GM21390 (cell line): ENCODE measurements at regions not wholly inside any gene's neighbourhood (a gene's known extent, or its start where the extent isn't known, plus 50 kb on each side); places are given as distances from the start of the nearest gene placed in this dataset.
"Not testable (repeated sequence)": the region's sequence is repeated elsewhere in the genome, so short reads cannot be mapped to it uniquely, and the experiment has no call there.

Experiments used
- ATAC-seq: cut with Tn5 transposase; IDR thresholded peaks from one replicate; pipeline ENCODE4 v1.9.1; 2021; ENCODE audit not compliant: unreplicated experiment

GRCh38 chr2:221929259-221929658 lies 357.2 kb upstream of the EPHA4 start:
- ATAC-seq, result no peak

DNA sequence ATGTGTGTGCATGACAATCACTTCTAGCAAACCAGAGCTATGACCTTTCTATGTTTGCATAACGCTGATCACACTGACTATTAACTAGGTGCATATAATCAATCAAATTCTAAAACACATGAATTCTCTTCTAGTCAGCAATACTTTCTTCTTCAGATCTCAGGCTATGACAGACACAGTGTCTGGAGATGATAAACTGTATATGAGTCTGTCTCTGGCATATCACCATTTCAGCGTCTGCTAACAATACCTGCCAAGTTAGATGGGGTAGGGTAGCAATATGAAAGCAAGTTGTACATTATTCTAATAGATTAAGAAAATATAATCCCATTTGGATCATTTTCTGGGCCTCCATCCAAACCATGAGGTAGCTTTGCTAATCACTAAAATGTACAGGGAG lies 354.2 kb upstream of the EPHA4 start:
- no peak for ATAC-seq

DNA sequence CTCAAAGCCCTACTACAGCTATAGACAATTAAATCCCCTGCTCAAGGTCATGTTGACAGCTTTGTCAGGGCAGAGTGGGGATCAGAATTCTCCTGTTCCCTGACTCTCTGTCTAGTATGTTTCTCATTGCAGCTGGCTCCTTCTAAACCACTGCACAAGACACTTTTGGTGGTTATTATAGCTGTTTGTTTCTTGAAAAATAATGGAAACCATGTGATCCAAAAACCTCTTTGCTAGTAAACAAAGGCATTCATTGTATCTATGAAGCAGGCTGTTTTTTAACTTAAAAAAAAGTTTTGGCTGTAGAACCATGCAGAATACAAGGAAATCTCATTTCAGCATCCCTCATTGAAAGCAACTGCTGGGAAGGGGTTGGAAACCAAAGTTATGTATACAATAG lies 352.5 kb upstream of the EPHA4 start:
- ATAC-seq, result no peak

- no peak for ATAC-seq
Measured at GRCh38 chr2:221915926-221916325, 343.8 kb upstream of the EPHA4 start.

- no peak for ATAC-seq
Measured at GRCh38 chr2:221914334-221914880, 342.3 kb upstream of the EPHA4 start.

- no peak for ATAC-seq
Measured at GRCh38 chr2:221911890-221912289, 339.8 kb upstream of the EPHA4 start.

- ATAC-seq, result no peak
Measured at GRCh38 chr2:221911321-221911720, 339.2 kb upstream of the EPHA4 start.

- ATAC-seq, result no peak
Measured at GRCh38 chr2:221908518-221908917, 336.4 kb upstream of the EPHA4 start.

GRCh38 chr2:221897718-221898117 lies 325.6 kb upstream of the EPHA4 start:
- no peak for ATAC-seq

DNA sequence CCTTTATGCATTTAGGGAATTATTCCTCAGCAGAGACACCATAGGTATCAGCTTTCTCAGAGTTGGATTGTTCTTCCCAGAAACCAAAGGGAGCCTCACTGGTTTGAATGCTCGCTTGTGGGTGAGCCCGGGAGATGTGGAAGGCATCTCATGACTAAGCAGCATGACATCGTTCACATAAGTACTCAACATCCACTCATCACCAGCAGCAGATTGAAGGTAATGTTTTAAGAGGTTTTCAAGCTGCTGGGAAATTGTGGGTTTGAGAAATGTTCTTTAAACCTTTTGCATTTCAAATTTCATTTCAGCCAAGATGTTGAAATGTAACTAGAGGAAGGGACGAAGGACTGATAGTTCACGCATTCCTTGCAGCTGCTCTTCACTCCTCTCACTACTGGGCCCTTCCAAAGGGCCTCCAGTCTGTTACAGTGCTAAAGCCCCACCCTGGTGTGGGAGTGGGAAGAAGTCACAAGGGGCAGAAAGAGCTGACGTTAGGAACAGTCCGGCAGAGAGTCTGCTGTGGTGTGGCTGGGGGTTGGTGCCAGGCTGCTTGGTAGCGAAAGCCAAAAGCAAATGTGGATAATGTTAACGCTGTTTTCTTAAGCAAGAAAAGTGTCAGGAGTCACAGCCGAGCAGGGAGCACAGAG lies 324.5 kb upstream of the EPHA4 start:
- ATAC-seq, result no peak

GRCh38 chr2:221895366-221896121 lies 323.4 kb upstream of the EPHA4 start:
- ATAC-seq, result no peak

DNA sequence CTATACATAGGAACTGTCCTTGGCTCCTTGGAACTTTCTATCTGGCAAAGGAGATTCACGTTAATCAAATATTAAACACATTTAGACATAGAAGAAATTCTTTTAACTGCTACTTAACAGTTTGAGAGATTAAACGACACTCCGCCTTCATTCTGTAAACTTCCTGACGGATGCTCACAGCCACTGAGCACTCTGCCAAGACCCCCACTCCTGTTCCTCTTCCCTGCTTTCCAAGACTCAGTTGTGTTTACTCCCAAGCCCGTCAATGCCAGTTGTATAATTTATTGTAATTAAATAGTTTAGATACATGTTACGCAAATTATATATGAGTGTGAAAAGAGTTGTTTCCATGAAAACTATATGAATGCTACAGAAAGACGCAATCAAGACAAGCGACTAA lies 321.4 kb upstream of the EPHA4 start:
- no peak for ATAC-seq

DNA sequence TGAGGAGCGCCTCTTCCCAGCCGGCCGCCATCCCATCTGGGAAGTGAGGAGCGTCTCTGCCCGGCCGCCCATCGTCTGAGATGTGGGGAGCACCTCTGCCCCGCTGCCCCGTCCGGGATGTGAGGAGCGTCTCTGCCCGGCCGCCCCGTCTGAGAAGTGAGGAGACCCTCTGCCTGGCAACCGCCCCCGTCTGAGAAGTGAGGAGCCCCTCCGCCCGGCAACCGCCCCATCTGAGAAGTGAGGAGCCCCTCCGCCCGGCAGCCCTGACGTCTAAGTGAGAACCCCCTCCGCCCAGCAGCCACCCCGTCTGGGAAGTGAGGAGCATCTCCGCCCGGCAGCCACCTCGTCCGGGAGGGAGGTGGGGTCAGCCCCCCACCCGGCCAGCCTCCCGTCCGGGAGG lies 319.9 kb upstream of the EPHA4 start:
- not testable (repeated sequence) for ATAC-seq

DNA sequence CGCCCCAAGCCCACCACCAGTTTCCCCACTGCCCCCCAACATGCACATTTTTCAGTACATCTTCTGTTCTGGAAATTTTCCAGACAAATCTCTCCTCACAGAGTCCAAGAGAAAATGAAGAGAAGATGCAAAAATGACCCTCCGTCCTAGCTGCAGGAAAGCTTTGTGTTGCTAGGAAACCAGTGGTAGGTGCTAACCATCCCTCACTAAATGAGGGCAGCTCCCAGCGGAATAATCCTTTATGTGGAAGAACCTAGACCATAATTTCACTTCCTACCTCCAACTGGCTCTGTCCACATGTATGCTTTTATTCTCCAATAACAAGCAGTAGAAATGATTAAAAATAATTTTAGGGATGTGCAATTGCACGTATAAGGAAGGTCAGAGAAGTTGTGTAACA lies 311.9 kb upstream of the EPHA4 start:
- no peak for ATAC-seq

DNA sequence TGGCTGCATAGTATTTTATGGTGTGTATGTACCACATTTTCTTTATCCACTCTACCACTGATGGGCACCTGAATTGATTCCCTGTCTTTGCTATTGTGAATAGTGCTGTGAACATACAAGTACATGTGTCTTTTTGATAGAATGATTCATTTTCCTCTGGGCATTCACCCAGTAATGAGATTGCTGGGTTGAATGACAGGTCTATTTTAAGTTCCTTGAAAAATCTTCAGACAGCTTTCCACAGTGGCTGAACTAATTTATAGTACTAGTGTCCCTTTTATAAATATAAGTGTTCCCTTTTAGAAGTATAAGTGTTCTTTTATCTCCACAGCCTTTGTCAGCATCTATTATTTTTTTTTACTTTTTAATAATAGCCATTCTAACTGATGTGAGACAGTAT lies 303.9 kb upstream of the EPHA4 start:
- no peak for ATAC-seq

DNA sequence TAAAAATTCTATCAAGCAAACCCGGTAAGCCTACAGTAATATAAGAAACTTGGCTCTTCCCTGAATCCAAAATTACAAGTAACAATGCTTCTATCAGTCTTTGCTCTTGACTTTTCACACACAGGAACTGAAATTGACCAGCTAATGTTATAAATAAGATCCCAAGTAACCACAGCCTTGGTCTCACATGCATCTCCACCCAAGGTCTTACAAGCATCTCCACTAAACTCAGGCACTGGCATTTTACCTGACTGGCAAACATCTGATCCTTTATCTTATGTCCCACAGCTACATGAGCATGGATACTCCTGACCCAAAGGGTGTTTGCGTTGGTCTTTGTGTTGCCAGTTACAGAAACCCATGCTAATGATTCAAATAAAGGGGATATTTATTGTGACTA lies 302.3 kb upstream of the EPHA4 start:
- ATAC-seq, result no peak

DNA sequence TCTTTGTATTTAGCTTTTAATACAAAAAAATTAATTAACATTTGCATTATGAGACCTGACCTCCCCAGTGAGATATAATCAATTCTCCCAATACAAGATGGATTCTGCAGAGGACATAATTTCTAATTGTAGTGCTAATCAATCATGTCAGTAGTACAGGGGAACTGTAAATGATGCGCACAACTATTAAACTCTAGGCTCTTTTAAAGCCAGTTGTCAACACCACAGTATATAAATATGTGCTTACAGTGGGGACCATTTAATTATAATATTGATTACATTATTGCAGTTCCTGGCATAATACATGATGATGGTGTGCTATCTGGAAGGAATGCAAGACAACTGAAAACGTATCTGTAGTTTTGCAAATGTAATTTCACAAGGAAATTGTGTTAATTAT lies 285.6 kb upstream of the EPHA4 start:
- no peak for ATAC-seq

DNA sequence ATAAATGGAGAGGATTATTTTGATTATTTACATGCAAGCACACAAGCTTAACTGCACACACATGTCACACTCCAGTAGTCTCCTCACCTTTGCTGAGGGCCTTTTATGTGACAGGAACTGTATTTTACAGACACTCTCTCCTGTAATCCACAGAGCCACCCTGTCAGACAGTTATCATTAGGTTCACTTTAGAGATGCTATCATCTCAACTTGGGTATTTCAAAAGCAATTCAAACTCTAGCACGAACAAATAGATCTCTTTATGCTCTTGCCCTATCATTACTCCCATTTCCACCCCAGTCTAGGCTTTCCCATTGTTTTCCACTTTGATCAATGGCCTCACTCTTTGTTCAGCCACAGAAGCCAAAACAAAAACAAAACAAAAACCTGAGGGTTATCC lies 281.2 kb upstream of the EPHA4 start:
- no peak for ATAC-seq

GRCh38 chr2:221851531-221852045 lies 279.5 kb upstream of the EPHA4 start:
- no peak for ATAC-seq

- no peak for ATAC-seq
Measured at GRCh38 chr2:221850076-221850475, 278.0 kb upstream of the EPHA4 start.

GRCh38 chr2:221848286-221848685 lies 276.2 kb upstream of the EPHA4 start:
- no peak for ATAC-seq

- no peak for ATAC-seq
Measured at GRCh38 chr2:221845021-221845365, 272.9 kb upstream of the EPHA4 start.
